Loucy (cell line): ENCODE measurements at regions not wholly inside any gene's neighbourhood (a gene's known extent, or its start where the extent isn't known, plus 50 kb on each side); places are given as distances from the start of the nearest gene placed in this dataset.

ENCODE experiments used
- H2AFZ ChIP-seq: fragments of 200-600 bp; sonication (generic); 2 replicates; pipeline ENCODE4 v1.6.0; 2016; ENCODE audit warnings: antibody characterized with exemption, mild to moderate bottlenecking, low read length, moderate library complexity
- H3F3A ChIP-seq: fragments of 200-600 bp; 2 replicates; pipeline ENCODE4 v1.6.0; 2016; ENCODE audit warnings: antibody characterized with exemption, low read depth, mild to moderate bottlenecking
- H3K27me3 ChIP-seq: fragments of 200-600 bp; sonication (generic); 2 replicates; pipeline ENCODE4 v1.6.1; 2014; ENCODE audit warnings: low read length, mild to moderate bottlenecking; ENCODE audit not compliant: insufficient read depth, poor library complexity, severe bottlenecking
- H3K36me3 ChIP-seq: fragments of 200-600 bp; sonication (generic); 2 replicates; pipeline ENCODE4 v1.6.1; 2016; ENCODE audit warnings: low read length; ENCODE audit not compliant: insufficient read depth
- H3K4me1 ChIP-seq: fragments of 200-600 bp; sonication (generic); 2 replicates; pipeline ENCODE4 v1.5.1; 2014; ENCODE audit warnings: low read length, mild to moderate bottlenecking; ENCODE audit not compliant: insufficient read depth, poor library complexity, severe bottlenecking
- H3K4me2 ChIP-seq: fragments of 200-600 bp; sonication (generic); 2 replicates; pipeline ENCODE4 v1.6.0; 2014; ENCODE audit warnings: antibody characterized with exemption, low read length, low read depth, mild to moderate bottlenecking; ENCODE audit not compliant: poor library complexity, severe bottlenecking
- H3K4me3 ChIP-seq: fragments of 200-600 bp; sonication (generic); 2 replicates; pipeline ENCODE4 v1.5.1; 2014; ENCODE audit warnings: low read length, mild to moderate bottlenecking, mixed read lengths; ENCODE audit not compliant: poor library complexity, severe bottlenecking
- H3K79me2 ChIP-seq: fragments of 200-600 bp; sonication (generic); 2 replicates; pipeline ENCODE4 v1.6.1; 2014; ENCODE audit warnings: low read length; ENCODE audit not compliant: insufficient read depth
- H3K9ac ChIP-seq: fragments of 200-600 bp; sonication (generic); 2 replicates; pipeline ENCODE4 v1.6.0; 2014; ENCODE audit warnings: mild to moderate bottlenecking, low read depth, low read length, moderate library complexity; ENCODE audit not compliant: poor library complexity, severe bottlenecking
- H3K9me2 ChIP-seq: fragments of 200-600 bp; sonication (generic); replicated peaks from 2 replicates; pipeline ENCODE4 v1.6.1; 2016; ENCODE audit warnings: low read depth, low read length, mixed read lengths
- H3K9me3 ChIP-seq: fragments of 200-600 bp; sonication (generic); 2 replicates; pipeline ENCODE4 v1.6.1; 2014; ENCODE audit warnings: mild to moderate bottlenecking, antibody characterized with exemption, low read length, low read depth; ENCODE audit not compliant: insufficient read depth
- H4K20me1 ChIP-seq: fragments of 200-600 bp; sonication (generic); 2 replicates; pipeline ENCODE4 v1.6.0; 2014; ENCODE audit warnings: antibody characterized with exemption, low read length, mild to moderate bottlenecking; ENCODE audit not compliant: insufficient read depth, poor library complexity, severe bottlenecking
- EZH2phosphoT487 ChIP-seq: fragments of 200-600 bp; IDR thresholded peaks from 2 replicates; pipeline ENCODE4 v1.6.1; 2018; ENCODE audit warnings: antibody characterized with exemption, mild to moderate bottlenecking, moderate library complexity, borderline replicate concordance
- TF ChIP-seq, protein P1 (sequence below): fragments of 200-600 bp; sonication (generic); conservative IDR thresholded peaks from 2 replicates; pipeline ENCODE4 v1.5.1; 2014; ENCODE audit warnings: mild to moderate bottlenecking, antibody characterized with exemption, low read length

DNA sequence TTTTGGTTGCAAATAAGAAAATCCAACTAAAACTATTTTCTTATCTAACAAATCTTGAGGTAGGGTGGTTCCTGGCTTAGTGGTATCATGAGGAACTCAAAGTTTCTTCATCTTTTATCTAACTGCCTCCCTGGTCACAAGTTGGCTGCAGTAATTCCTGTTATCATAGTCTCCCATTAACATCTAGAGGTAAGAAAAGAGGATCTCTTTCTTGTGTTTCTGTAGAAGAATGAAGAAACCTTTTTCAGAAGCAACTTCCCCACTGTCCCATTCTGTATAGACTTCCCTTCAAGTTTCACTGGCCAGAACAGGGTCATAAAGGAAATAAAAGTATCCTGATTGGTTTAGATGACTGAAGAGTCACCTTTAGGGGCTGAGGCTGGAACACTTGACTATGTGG, 81.8 kb upstream of the ELL2 start:
- Histone ChIP-seq H3K9me2 (no peaks in the 10 kb centered on the region), H2AFZ (no peak overlapping the region), H3K9ac (no peak overlapping the region), H3K36me3 (no peaks in the 10 kb centered on the region), H3K9me3 (no peaks in the 10 kb centered on the region), H4K20me1 (no peaks in the 10 kb centered on the region), H3K27me3 (no peaks in the 10 kb centered on the region), H3K4me2 (no peak overlapping the region), H3F3A (no peaks in the 10 kb centered on the region), H3K4me3 (no peak overlapping the region), H3K79me2 (no peaks in the 10 kb centered on the region), H3K4me1 (peaks cover 4% of the 10 kb centered on the region)
- TF ChIP-seq EZH2phosphoT487 = no peak
- TF ChIP-seq, protein P1, sequence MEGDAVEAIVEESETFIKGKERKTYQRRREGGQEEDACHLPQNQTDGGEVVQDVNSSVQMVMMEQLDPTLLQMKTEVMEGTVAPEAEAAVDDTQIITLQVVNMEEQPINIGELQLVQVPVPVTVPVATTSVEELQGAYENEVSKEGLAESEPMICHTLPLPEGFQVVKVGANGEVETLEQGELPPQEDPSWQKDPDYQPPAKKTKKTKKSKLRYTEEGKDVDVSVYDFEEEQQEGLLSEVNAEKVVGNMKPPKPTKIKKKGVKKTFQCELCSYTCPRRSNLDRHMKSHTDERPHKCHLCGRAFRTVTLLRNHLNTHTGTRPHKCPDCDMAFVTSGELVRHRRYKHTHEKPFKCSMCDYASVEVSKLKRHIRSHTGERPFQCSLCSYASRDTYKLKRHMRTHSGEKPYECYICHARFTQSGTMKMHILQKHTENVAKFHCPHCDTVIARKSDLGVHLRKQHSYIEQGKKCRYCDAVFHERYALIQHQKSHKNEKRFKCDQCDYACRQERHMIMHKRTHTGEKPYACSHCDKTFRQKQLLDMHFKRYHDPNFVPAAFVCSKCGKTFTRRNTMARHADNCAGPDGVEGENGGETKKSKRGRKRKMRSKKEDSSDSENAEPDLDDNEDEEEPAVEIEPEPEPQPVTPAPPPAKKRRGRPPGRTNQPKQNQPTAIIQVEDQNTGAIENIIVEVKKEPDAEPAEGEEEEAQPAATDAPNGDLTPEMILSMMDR = no peak

DNA sequence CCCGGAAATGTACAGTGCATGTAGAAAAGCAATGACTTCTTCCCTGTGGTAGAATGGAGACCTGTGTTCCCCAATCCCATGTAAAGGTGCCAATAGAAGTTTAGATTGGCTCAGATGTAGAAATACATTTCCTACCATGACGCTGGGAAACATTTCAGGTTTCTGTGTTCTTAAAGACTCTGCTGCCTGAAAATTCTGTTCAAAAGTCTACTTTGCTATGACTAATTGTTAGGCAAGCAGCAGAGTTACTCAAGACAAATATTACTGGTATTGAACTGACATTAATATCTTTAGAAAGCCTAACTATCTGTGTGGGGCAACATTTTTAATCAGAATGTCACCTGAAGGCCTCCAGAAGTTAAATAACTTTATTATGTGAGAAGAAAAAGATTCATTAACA, 75.5 kb upstream of the ELL2 start:
- H2AFZ ChIP-seq = no peak overlapping the region
- no peak overlapping the region for H3K9ac ChIP-seq
- H3K4me3 ChIP-seq = no peak overlapping the region
- H3K36me3 ChIP-seq = no peaks in the 10 kb centered on the region
- H4K20me1 ChIP-seq = no peaks in the 10 kb centered on the region
- H3K9me2 ChIP-seq = no peaks in the 10 kb centered on the region
- no peak overlapping the region for H3K4me2 ChIP-seq
- no peak for TF ChIP-seq EZH2phosphoT487
- TF ChIP-seq, protein P1 = no peak
- no peaks in the 10 kb centered on the region for H3K4me1 ChIP-seq
- H3F3A ChIP-seq = no peaks in the 10 kb centered on the region
- no peaks in the 10 kb centered on the region for H3K79me2 ChIP-seq
- no peaks in the 10 kb centered on the region for H3K9me3 ChIP-seq
- no peaks in the 10 kb centered on the region for H3K27me3 ChIP-seq

DNA sequence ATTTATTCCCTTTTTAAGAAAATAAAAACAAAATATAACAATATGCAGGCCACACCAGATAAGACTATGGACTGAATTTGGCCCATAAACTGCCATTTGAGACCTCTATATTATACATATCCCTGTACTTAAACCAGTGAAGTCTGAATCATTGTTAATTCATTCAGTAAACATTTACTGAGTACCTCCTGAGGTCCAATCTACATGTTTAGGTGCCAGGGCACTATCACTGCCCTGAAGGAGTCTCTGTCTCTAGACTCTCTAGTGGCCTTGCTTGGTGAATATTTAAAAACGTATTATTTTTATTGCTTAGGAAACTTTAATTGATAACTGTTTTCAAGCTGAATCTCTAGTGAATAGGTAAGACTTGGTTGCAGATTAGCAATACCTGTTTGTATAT, 74.7 kb upstream of the ELL2 start:
- no peaks in the 10 kb centered on the region for H3K27me3 ChIP-seq
- no peaks in the 10 kb centered on the region for H3K9me2 ChIP-seq
- H3K36me3 ChIP-seq = no peaks in the 10 kb centered on the region
- TF ChIP-seq, protein P1 = no peak
- TF ChIP-seq EZH2phosphoT487 = no peak
- H3K9ac ChIP-seq = no peak overlapping the region
- no peaks in the 10 kb centered on the region for H3K4me1 ChIP-seq
- no peak overlapping the region for H3K4me2 ChIP-seq
- no peak overlapping the region for H2AFZ ChIP-seq
- no peaks in the 10 kb centered on the region for H3F3A ChIP-seq
- H3K79me2 ChIP-seq = no peaks in the 10 kb centered on the region
- no peaks in the 10 kb centered on the region for H3K9me3 ChIP-seq
- no peak overlapping the region for H3K4me3 ChIP-seq
- no peaks in the 10 kb centered on the region for H4K20me1 ChIP-seq
